ENCODE measurements at regions not wholly inside any gene's neighbourhood (a gene's known extent, or its start where the extent isn't known, plus 50 kb on each side); places are given as distances from the start of the nearest gene placed in this dataset.

GRCh38 chr12:47577206-47577989 is 128.4 kb downstream of the RPAP3 start:
- Mint-ChIP-seq H3K36me3 (ENCODE audit: low read depth) (no peaks in the 10 kb centered on the region), H3K4me3 (no peak overlapping the region), H3K9me3 (no peaks in the 10 kb centered on the region), H3K27ac (no peak overlapping the region), H3K4me1 (ENCODE audit: low read depth) (peaks cover 19% of the 10 kb centered on the region), H3K27me3 (ENCODE audit: low read depth) (no peaks in the 10 kb centered on the region)
- no peak for DNase-seq (ENCODE audit: low spot score)

GRCh38 chr12:47576289-47576945 is 129.4 kb downstream of the RPAP3 start:
- H3K9me3 Mint-ChIP-seq = no peaks in the 10 kb centered on the region
- no peak overlapping the region for H3K4me3 Mint-ChIP-seq
- H3K36me3 Mint-ChIP-seq (ENCODE audit: low read depth) = no peaks in the 10 kb centered on the region
- DNase-seq (ENCODE audit: low spot score) = no peak
- no peak overlapping the region for H3K27ac Mint-ChIP-seq
- no peaks in the 10 kb centered on the region for H3K27me3 Mint-ChIP-seq (ENCODE audit: low read depth)
- peaks cover 19% of the 10 kb centered on the region for H3K4me1 Mint-ChIP-seq (ENCODE audit: low read depth)

- H3K27ac Mint-ChIP-seq = no peak overlapping the region
- no peak for DNase-seq (ENCODE audit: low spot score)
- H3K27me3 Mint-ChIP-seq (ENCODE audit: low read depth) = no peaks in the 10 kb centered on the region
- peaks cover 19% of the 10 kb centered on the region for H3K4me1 Mint-ChIP-seq (ENCODE audit: low read depth)
- no peaks in the 10 kb centered on the region for H3K9me3 Mint-ChIP-seq
- no peaks in the 10 kb centered on the region for H3K36me3 Mint-ChIP-seq (ENCODE audit: low read depth)
- no peak overlapping the region for H3K4me3 Mint-ChIP-seq
Observed at GRCh38 chr12:47574252-47575021, 131.4 kb downstream of the RPAP3 start.

- no peak overlapping the region for H3K27ac Mint-ChIP-seq
- no peaks in the 10 kb centered on the region for H3K36me3 Mint-ChIP-seq (ENCODE audit: low read depth)
- H3K4me3 Mint-ChIP-seq = no peak overlapping the region
Observed at GRCh38 chr12:47573146-47573659, 132.6 kb downstream of the RPAP3 start.

GRCh38 chr12:47570151-47570550 is 135.7 kb downstream of the RPAP3 start:
- H3K4me3 Mint-ChIP-seq = no peak overlapping the region
- H3K27me3 Mint-ChIP-seq (ENCODE audit: low read depth) = no peaks in the 10 kb centered on the region
- H3K36me3 Mint-ChIP-seq (ENCODE audit: low read depth) = no peaks in the 10 kb centered on the region
- H3K4me1 Mint-ChIP-seq (ENCODE audit: low read depth) = peaks cover 12% of the 10 kb centered on the region
- no peak overlapping the region for H3K27ac Mint-ChIP-seq
- no peak for DNase-seq (ENCODE audit: low spot score)
- no peaks in the 10 kb centered on the region for H3K9me3 Mint-ChIP-seq

More at GRCh38 chr12:47573146-47573659, 132.6 kb downstream of the RPAP3 start:
- peaks cover 19% of the 10 kb centered on the region for H3K4me1 Mint-ChIP-seq (ENCODE audit: low read depth)
- no peaks in the 10 kb centered on the region for H3K27me3 Mint-ChIP-seq (ENCODE audit: low read depth)
- no peak for DNase-seq (ENCODE audit: low spot score)
- no peaks in the 10 kb centered on the region for H3K9me3 Mint-ChIP-seq

- H3K36me3 Mint-ChIP-seq (ENCODE audit: low read depth) = no peaks in the 10 kb centered on the region
- no peak overlapping the region for H3K4me3 Mint-ChIP-seq
- no peaks in the 10 kb centered on the region for H3K4me1 Mint-ChIP-seq (ENCODE audit: low read depth)
- no peaks in the 10 kb centered on the region for H3K27me3 Mint-ChIP-seq (ENCODE audit: low read depth)
- H3K27ac Mint-ChIP-seq = no peak overlapping the region
- H3K9me3 Mint-ChIP-seq = no peaks in the 10 kb centered on the region
- DNase-seq (ENCODE audit: low spot score) = no peak
Observed at GRCh38 chr12:47562201-47562600, 143.6 kb downstream of the RPAP3 start.

GRCh38 chr12:47561746-47562145 is 144.1 kb downstream of the RPAP3 start:
- DNase-seq (ENCODE audit: low spot score) = no peak
- Mint-ChIP-seq H3K9me3 (no peaks in the 10 kb centered on the region), H3K4me3 (no peak overlapping the region), H3K27ac (no peak overlapping the region), H3K4me1 (ENCODE audit: low read depth) (no peaks in the 10 kb centered on the region), H3K36me3 (ENCODE audit: low read depth) (no peaks in the 10 kb centered on the region), H3K27me3 (ENCODE audit: low read depth) (no peaks in the 10 kb centered on the region)

GRCh38 chr12:47560415-47560814 is 145.4 kb downstream of the RPAP3 start:
- Mint-ChIP-seq H3K27ac (no peak overlapping the region), H3K27me3 (ENCODE audit: low read depth) (no peaks in the 10 kb centered on the region), H3K36me3 (ENCODE audit: low read depth) (no peaks in the 10 kb centered on the region), H3K4me3 (no peak overlapping the region), H3K4me1 (ENCODE audit: low read depth) (no peaks in the 10 kb centered on the region), H3K9me3 (peaks cover 4% of the 10 kb centered on the region)
- no peak for DNase-seq (ENCODE audit: low spot score)

GRCh38 chr12:47558625-47559345 is 147.0 kb downstream of the RPAP3 start:
- DNase-seq (ENCODE audit: low spot score) = no peak
- H3K27me3 Mint-ChIP-seq (ENCODE audit: low read depth) = no peaks in the 10 kb centered on the region
- no peaks in the 10 kb centered on the region for H3K36me3 Mint-ChIP-seq (ENCODE audit: low read depth)
- peaks cover 14% of the 10 kb centered on the region for H3K9me3 Mint-ChIP-seq
- no peak overlapping the region for H3K27ac Mint-ChIP-seq
- no peak overlapping the region for H3K4me3 Mint-ChIP-seq
- H3K4me1 Mint-ChIP-seq (ENCODE audit: low read depth) = no peaks in the 10 kb centered on the region

- Mint-ChIP-seq H3K36me3 (ENCODE audit: low read depth) (no peaks in the 10 kb centered on the region), H3K9me3 (peaks cover 24% of the 10 kb centered on the region), H3K4me1 (ENCODE audit: low read depth) (no peaks in the 10 kb centered on the region), H3K27me3 (ENCODE audit: low read depth) (no peaks in the 10 kb centered on the region), H3K27ac (no peak overlapping the region), H3K4me3 (no peak overlapping the region)
- DNase-seq (ENCODE audit: low spot score) = no peak
Observed at GRCh38 chr12:47557386-47557785, 148.4 kb downstream of the RPAP3 start.

- Mint-ChIP-seq H3K4me3 (no peak overlapping the region), H3K27ac (no peak overlapping the region), H3K4me1 (ENCODE audit: low read depth) (no peaks in the 10 kb centered on the region), H3K27me3 (ENCODE audit: low read depth) (no peaks in the 10 kb centered on the region), H3K36me3 (ENCODE audit: low read depth) (no peaks in the 10 kb centered on the region), H3K9me3 (peaks cover 24% of the 10 kb centered on the region)
- no peak for DNase-seq (ENCODE audit: low spot score)
Observed at GRCh38 chr12:47556261-47557030, 149.4 kb downstream of the RPAP3 start.

- H3K4me3 Mint-ChIP-seq = no peak overlapping the region
- no peaks in the 10 kb centered on the region for H3K27me3 Mint-ChIP-seq (ENCODE audit: low read depth)
- H3K4me1 Mint-ChIP-seq (ENCODE audit: low read depth) = no peaks in the 10 kb centered on the region
- H3K36me3 Mint-ChIP-seq (ENCODE audit: low read depth) = no peaks in the 10 kb centered on the region
- peaks cover 24% of the 10 kb centered on the region for H3K9me3 Mint-ChIP-seq
- no peak overlapping the region for H3K27ac Mint-ChIP-seq
- no peak for DNase-seq (ENCODE audit: low spot score)
Observed at GRCh38 chr12:47554046-47554653, 151.7 kb downstream of the RPAP3 start.

- Mint-ChIP-seq H3K27me3 (ENCODE audit: low read depth) (no peaks in the 10 kb centered on the region), H3K4me3 (no peak overlapping the region), H3K9me3 (peaks cover 24% of the 10 kb centered on the region), H3K27ac (no peak overlapping the region), H3K36me3 (ENCODE audit: low read depth) (no peaks in the 10 kb centered on the region), H3K4me1 (ENCODE audit: low read depth) (no peaks in the 10 kb centered on the region)
- no peak for DNase-seq (ENCODE audit: low spot score)
Observed at GRCh38 chr12:47553266-47553665, 152.6 kb downstream of the RPAP3 start.
